HEK293T (cell line): ENCODE measurements at regions not wholly inside any gene's neighbourhood (a gene's known extent, or its start where the extent isn't known, plus 50 kb on each side); places are given as distances from the start of the nearest gene placed in this dataset.
"Not testable (repeated sequence)": the region's sequence is repeated elsewhere in the genome, so short reads cannot be mapped to it uniquely, and the experiment has no call there.

Experiments
- CTBP1 ChIP-seq: fragments of 450-650 bp; IDR thresholded peaks from 2 replicates; pipeline ENCODE4 v1.6.1; 2016; ENCODE audit warnings: borderline replicate concordance
- FOXM1 ChIP-seq: fragments of 450-650 bp; IDR thresholded peaks from 2 replicates; pipeline ENCODE4 v1.6.1; 2017; ENCODE audit warnings: mild to moderate bottlenecking, borderline replicate concordance
- L3MBTL2 ChIP-seq: fragments of 450-650 bp; conservative IDR thresholded peaks from 2 replicates; pipeline ENCODE4 v1.6.1; 2016; ENCODE audit warnings: mild to moderate bottlenecking
- NFRKB ChIP-seq: fragments of 450-650 bp; IDR thresholded peaks from 2 replicates; pipeline ENCODE4 v1.6.1; 2016; ENCODE audit warnings: mild to moderate bottlenecking, moderate library complexity
- PKNOX1 ChIP-seq: fragments of 450-650 bp; IDR thresholded peaks from 2 replicates; pipeline ENCODE4 v1.6.1; 2016
- SUZ12 ChIP-seq: fragments of 450-650 bp; IDR thresholded peaks from 2 replicates; pipeline ENCODE4 v1.6.1; 2016; ENCODE audit warnings: mild to moderate bottlenecking
- TARDBP ChIP-seq: fragments of 450-650 bp; IDR thresholded peaks from 2 replicates; pipeline ENCODE4 v1.6.1; 2016

- TF ChIP-seq FOXM1, SUZ12, PKNOX1, TARDBP, L3MBTL2, CTBP1, NFRKB: not testable (repeated sequence)
These were observed 552.0 kb upstream of the TPTE start for GRCh38 chr21:9969399-9969798.
